ENCODE measurements at regions not wholly inside any gene's neighbourhood (a gene's known extent, or its start where the extent isn't known, plus 50 kb on each side); places are given as distances from the start of the nearest gene placed in this dataset.
"Not testable (repeated sequence)": the region's sequence is repeated elsewhere in the genome, so short reads cannot be mapped to it uniquely, and the experiment has no call there.

DNA sequence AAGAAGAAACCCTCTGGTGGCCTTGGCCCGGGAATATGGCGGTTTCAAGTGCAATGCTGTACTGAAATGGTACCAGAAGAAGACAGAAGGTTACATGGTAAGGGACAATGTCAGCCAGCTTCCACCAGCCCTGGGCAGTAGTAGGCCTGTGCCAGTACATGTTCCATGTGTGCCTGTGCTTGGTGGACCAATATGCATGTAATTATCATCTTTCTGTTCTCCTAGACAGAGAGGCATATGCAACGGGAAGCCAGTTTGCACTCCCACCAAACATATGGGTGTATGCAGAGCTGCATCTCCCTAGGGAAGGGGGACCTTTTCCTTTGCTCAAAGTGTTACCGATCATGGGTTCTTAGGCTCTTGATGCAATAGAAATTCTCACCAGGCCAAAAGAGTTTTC is 80.9 kb upstream of the ADORA2B start:
- not testable (repeated sequence) for DNase-seq

- DNase-seq: not testable (repeated sequence)
Measured at GRCh38 chr17:15864472-15864871, 80.5 kb upstream of the ADORA2B start.

GRCh38 chr17:15866015-15866414 is 78.9 kb upstream of the ADORA2B start:
- not testable (repeated sequence) for DNase-seq

DNA sequence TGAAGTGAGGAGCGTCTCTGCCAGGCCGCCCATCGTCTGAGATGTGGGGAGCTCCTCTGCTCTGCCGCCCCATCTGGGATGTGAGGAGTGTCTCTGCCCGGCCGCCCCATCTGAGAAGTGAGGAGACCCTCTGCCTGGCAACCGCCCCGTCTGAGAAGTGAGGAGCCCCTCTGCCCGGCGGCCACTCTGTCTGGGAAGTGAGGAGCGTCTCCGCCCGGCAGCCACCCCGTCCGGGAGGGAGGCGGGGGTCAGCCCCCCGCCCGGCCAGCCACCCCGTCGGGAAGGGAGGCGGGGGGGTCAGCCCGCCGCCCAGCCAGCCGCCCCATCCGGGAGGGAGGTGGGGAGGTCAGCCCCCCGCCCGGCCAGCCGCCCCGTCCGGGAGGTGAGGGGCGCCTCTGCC is 77.6 kb upstream of the ADORA2B start:
- DNase-seq: not testable (repeated sequence)

DNA sequence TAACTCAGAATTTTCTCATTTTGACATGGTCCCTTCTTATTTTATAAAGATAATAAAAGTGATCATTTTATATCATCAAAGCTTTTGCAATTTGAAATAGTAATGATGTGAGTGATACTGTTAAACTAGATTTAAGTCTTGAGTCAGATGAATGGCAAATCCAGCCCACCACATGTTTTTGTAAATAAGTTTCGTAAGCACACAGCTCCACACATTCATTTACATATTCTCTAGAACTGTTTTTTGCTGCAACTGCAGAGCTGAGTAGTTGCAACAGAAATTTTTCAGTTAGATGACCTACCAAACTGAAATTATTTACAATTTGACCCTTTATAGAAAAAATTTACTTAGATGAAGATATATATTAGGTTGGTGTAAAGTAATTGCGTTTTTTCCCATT is 75.1 kb upstream of the ADORA2B start:
- not testable (repeated sequence) for DNase-seq

GRCh38 chr17:15872677-15873076 is 72.3 kb upstream of the ADORA2B start:
- not testable (repeated sequence) for DNase-seq

DNA sequence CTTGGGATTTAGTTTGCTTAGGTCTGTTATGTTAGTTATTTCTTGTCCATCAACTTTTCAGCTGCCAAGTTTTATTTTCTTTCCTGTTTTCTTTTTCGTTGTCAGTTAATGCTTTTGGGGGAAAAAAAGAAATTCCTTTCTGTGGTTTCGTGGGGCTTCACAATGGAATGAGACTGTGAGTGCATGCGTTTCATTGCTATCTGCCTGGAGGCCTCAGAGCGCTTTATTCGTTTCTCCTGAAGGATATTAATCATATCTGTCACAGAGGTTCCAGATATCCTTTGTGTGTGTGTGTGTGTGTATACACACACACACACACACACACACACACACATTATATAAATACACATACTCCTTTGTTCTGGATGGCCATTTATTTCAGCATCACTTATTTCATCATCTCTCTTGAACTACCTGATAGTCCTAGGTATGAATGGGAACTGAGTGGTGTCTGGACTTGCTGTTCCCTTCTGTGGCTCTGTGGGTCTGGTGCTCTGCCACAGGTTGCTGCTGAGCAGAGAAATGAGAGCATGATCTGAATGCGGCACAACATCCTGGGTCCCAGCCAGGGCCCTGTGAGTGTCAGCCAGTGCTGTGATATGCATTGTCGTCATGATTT is 66.9 kb upstream of the ADORA2B start:
- DNase-seq: not testable (repeated sequence)

DNA sequence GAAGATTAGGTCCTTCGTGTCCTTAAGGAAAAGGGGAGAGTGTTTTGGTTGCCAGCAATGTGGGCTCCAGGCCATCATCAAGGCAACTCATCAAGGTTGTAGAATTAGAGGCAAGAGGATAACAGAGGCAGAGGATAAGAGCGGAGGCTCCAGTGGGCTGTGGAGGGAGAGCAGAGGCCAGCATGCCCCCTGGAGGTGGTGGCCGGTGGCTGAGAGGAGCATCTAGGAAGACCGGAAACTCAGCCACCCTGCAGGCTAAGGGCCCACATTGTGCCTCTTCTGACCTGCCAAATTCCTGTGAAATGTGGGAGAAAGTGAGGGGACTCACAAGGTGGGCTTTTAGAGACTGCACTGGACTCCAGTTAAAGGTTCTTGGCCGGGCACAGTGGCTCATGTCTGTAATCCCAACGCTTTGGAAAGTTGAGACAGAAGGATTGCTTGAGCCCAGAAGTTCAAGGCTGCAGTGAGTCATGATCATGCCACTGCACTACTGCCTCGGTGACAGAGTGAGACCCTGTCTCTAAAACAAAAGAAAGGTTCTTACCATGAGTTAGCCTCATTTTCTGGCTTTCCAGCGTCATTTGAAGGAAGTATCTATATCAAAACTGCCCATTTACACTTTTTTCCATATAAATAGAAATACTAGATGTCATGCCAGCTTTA is 62.7 kb upstream of the ADORA2B start:
- DNase-seq: no peak

- no peak for DNase-seq
Measured at GRCh38 chr17:15882777-15883176, 62.2 kb upstream of the ADORA2B start.

DNA sequence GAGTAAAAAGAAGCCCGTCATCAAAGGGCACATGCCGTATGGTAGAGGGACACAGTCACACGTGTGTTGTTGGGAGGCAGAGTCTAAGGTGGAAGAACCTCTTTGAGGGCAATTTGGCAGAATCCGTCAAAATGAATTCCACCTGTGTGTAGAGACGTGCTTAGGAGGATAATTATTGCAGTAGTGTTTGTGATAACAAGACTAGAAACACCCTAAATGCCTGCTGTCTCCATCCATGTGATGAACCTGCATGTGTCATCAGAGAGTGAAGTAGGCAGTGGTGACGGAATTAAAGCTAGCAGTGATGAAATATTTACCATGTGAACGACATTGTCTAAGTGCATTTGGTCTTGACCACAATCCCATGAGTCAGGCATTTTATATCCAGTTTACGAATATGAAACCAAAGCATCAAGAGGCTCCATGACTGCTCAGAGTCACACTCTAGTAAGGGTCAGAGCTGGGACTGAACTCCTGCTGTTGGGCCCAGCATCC is 61.3 kb upstream of the ADORA2B start:
- no peak for DNase-seq

DNA sequence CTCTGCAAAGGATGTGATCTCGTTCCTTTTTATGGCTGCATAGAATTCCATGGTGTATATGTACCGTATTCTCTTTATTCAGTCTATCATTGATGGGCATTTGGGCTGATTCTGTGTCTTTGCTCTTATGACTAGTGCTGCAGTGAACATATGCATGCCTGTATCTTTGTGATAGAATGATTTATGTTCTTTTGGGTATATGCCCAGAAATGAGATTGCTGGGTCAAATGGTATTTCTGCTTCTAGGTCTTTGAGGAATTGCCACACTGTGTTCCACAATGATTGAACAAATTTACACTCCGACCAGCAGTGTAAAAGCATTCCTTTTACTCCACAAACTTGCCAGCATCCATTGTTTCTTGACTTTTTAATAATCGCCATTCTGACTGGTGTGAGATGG is 60.2 kb upstream of the ADORA2B start:
- no peak for DNase-seq

DNA sequence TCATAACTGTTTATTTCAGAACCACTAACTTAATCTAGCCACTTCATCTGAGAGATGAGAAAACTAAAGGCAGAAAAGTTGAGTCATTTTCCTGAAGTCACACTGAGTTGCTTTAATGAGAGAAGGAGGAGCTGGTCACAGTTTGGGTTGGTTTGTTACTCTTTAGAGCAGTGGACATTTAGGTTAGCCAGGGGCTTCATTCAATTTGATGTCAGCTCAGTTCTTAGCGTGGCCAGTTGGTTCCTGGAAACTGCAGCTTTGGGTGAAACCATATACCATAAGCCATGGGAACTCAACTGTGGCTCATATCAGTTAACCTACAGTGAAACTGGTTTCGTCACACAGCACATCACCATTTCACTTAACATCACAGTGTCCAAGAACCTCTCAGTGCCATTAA is 59.2 kb upstream of the ADORA2B start:
- DNase-seq: no peak

GRCh38 chr17:15886221-15886620 is 58.7 kb upstream of the ADORA2B start:
- no peak for DNase-seq

GRCh38 chr17:15886804-15887203 is 58.1 kb upstream of the ADORA2B start:
- DNase-seq: no peak

DNA sequence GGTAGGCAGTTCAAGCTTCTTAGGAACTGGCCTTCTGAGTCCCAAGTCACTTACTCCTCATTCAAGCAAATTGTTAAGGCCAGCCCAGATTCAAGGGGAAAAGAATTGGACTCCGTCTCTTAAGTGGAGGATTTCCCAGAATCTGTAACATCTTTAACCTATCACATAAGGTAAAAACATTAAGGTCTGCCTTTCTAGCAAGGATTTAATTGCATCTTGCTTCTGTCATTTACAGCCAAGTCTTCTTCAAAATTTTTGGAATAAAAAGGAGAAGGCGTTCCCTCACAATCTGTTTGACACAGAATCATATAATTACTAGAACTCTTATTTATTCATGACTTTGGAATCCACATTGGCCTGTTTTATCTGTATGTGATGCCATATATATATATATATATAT is 56.5 kb upstream of the ADORA2B start:
- no peak for DNase-seq

DNA sequence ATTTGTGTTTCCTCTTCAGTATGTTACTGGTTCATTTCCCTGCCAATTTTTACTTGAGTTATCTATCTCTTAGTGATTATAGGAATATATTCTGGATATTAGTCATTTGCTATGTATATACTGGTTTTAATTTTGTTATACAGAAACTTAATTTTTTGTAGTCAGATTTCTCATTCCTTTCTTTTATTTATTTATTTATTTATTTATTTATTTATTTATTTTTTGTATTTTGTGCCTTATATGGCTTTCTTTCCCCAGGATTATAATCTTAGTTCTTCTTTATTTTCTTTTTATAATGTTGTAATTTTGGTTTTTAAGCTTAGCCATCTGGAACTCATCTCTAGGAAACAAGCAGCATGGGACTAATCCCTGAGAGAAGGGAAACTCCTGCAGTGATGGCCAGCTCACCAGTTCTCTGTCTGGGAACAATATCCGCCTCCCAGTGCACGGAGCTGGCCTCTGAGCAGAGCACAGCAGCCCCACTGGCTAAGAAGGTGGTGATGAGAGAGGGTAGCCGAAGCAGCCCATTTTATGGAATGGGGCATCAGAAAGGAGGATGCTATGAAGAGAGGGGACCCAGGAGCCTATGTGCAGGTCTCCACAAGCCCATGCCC is 54.5 kb upstream of the ADORA2B start:
- no peak for DNase-seq

GRCh38 chr17:15891318-15891717 is 53.6 kb upstream of the ADORA2B start:
- no peak for DNase-seq

DNA sequence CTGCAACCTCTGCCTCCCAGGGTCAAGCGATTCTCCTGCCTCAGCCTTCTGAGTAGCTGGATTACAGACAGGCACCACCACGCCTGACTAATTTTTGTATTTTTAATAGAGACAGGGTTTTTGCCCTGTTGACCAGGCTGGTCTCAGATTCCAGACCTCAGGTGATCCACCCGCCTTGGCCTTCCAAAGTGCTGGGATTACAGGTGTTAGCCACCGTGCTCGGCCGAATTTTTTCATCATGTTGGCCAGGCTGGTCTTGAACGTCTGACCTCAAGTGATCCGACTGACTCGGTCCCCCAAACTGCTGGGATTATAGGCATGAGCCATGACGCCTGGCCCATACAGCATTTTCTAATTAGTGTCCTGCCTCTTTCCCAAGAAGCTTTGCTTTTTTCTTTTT is 52.7 kb upstream of the ADORA2B start:
- no peak for DNase-seq

DNA sequence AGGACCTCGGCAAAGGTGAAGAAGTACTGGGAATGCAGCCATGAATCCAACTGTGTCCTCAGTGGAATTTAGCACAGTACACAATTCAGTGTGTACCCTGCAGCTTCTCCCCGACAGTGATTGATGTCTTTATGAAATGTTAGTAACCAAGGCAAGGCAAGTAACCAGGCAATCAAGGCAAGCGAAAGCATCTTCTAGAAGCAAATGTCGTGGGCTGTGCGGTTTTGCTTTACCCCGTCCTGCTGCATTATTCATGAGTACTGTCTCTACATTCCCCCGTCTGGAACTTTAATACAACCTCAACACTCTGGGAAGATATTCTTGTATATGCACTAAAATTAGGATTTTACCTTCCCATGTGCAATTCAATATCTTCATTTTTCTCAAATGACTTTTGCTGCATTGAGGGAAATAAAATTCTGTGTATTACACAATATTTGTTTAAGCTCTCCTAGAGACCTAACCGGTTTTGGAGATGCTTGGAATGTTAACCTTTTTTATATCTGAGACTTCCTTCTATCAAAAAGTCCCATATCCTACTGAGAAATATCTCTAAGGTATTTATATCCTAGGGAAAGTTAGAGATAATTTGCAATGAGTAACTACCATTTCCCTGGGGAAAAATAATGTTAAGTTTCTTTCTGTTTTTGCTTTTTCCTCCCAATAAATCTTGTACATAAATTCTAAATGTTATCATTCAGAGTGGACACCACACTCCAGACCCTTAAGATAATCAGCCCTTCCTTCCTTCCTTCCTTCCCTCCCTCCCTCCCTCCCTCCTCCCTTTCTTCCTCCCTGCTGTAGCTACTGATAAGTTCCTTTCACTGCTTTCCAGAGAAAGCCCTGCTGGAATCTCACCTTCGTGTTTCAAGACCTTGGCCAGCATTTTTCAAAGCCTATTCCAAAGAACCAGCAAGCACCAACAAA is 51.9 kb upstream of the ADORA2B start:
- DNase-seq: no peak

GRCh38 chr17:15893658-15894024 is 51.3 kb upstream of the ADORA2B start:
- DNase-seq: no peak

GRCh38 chr17:15894258-15894657 is 50.7 kb upstream of the ADORA2B start:
- DNase-seq: no peak

DNA sequence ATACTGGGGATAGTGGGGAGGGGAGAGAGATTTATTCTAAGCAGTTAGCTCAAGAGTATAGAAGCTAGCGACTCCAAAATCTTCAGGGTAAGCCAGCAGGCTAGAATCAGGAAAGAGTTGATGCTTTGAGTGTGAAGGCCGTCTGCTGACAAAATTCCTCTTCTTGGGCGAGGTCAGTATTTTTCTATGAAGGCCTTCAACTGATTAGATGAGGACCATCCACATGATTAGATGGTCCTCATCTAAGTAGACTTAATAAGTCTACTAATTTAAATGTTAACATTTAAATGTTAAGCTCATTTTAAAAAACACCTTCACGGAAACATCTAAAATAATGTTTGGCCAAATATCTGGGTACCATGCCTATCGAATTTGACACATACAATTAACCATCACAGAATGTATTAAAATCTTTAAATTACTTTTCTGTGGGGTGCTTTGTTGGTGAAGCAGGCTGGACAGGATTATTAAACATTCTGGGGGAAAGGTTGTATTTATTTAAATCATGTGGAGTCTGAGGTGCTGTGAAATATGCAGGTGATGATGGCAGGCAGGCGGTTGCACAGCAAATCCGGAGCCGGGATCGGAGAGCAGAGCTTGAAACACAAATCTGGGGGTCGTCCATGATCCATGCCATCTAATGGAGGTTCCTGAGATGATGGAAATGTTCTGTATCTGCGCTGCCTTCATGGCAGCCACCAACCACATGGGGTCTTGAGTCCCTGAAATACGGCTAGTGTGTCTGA is 49.8 kb upstream of the ADORA2B start:
- DNase-seq: no peak
